ENCODE measurements at regions not wholly inside any gene's neighbourhood (a gene's known extent, or its start where the extent isn't known, plus 50 kb on each side); places are given as distances from the start of the nearest gene placed in this dataset.

DNA sequence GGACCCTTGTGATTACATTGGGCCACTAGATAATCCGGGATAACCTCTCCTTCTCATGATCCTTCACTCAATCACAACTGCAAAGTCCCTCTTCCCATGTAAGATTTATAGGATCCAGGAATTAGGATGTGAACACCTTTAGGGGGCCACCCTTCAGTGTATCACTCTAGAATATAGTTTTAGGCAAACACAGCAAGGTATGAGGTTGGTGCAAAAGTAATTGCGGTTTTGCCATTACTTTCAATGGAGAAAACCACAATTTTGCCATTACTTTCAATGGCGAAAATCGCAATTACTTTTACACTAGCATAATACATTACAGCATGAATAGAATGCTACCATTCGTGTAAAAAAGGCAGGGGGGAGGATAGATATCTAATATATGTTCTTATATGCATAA lies 104.0 kb downstream of the BAMBI start:
- CTCF ChIA-PET, result no interaction called here
- TF ChIP-seq, protein P1, sequence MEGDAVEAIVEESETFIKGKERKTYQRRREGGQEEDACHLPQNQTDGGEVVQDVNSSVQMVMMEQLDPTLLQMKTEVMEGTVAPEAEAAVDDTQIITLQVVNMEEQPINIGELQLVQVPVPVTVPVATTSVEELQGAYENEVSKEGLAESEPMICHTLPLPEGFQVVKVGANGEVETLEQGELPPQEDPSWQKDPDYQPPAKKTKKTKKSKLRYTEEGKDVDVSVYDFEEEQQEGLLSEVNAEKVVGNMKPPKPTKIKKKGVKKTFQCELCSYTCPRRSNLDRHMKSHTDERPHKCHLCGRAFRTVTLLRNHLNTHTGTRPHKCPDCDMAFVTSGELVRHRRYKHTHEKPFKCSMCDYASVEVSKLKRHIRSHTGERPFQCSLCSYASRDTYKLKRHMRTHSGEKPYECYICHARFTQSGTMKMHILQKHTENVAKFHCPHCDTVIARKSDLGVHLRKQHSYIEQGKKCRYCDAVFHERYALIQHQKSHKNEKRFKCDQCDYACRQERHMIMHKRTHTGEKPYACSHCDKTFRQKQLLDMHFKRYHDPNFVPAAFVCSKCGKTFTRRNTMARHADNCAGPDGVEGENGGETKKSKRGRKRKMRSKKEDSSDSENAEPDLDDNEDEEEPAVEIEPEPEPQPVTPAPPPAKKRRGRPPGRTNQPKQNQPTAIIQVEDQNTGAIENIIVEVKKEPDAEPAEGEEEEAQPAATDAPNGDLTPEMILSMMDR (IDR thresholded peaks at IDR 0.05; ENCODE audit: low read depth, low read length), result no peak
- POLR2A ChIA-PET, result no interaction called here
- Histone ChIP-seq H3K27me3 (ENCODE audit: control insufficient read depth, insufficient read depth, low read length) (peaks cover 4% of the 10 kb centered on the region), H3K9me3 (ENCODE audit: control insufficient read depth, insufficient read depth, low read length) (no peaks in the 10 kb centered on the region), H3K4me3 (ENCODE audit: low read depth, low read length) (no peak overlapping the region), H3K27ac (ENCODE audit: low read depth, low read length) (no peak overlapping the region)
- no peak for DNase-seq (ENCODE audit: low read depth, low spot score)

DNA sequence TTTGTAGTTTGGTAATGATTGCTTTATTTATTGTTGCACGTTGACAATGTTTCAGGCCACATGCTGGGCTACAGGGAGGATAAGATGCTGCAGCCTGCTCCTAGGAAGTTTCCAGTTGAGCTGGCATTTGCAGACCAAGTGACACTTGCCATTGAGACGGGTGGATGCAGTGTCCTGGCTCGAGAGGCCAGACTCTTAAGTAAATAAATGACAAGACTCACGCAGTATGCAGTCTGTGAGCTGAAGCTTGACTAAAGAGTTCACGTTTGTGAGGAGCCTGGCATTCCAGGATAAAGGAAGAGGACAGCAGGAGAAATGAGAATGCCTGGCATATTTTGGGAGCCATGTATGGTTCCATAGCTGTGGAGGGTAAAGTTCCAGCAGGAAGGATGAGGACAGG lies 105.8 kb downstream of the BAMBI start:
- TF ChIP-seq, protein P1 (IDR thresholded peaks at IDR 0.05; ENCODE audit: low read depth, low read length), result no peak
- Histone ChIP-seq H3K27ac (ENCODE audit: low read depth, low read length) (no peak overlapping the region), H3K4me3 (ENCODE audit: low read depth, low read length) (no peak overlapping the region), H3K9me3 (ENCODE audit: control insufficient read depth, insufficient read depth, low read length) (no peaks in the 10 kb centered on the region), H3K27me3 (ENCODE audit: control insufficient read depth, insufficient read depth, low read length) (peaks cover 4% of the 10 kb centered on the region)
- ChIA-PET POLR2A (no interaction called here), CTCF (no interaction called here)
- DNase-seq (ENCODE audit: low read depth, low spot score), result no peak

DNA sequence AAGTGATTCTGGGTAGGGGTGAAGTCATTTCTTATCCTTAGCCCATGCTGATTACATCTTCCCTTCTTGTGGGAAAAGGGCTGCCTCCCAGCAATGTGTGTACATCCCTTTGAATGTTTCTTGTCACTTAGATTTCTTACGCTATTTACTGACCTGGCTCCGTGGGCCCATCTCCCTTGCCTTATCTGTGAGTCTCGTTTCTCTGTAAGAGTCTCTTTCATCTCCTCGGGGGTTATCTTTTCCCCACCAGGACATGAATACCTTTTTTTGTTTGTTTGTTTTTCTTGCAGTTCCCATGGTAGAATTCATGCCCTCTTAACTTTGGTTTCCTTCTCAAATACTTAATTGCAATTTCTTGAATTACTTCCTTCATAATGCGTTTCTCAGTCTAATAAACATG lies 107.7 kb downstream of the BAMBI start:
- no peaks in the 10 kb centered on the region for H3K9me3 ChIP-seq (ENCODE audit: control insufficient read depth, insufficient read depth, low read length)
- DNase-seq (ENCODE audit: low read depth, low spot score), result no peak
- POLR2A ChIA-PET, result no interaction called here
- H3K4me3 ChIP-seq (ENCODE audit: low read depth, low read length), result no peak overlapping the region
- CTCF ChIA-PET, result no interaction called here
- peaks cover 9% of the 10 kb centered on the region for H3K27me3 ChIP-seq (ENCODE audit: control insufficient read depth, insufficient read depth, low read length)
- TF ChIP-seq, protein P1 (IDR thresholded peaks at IDR 0.05; ENCODE audit: low read depth, low read length), result no peak
- no peak overlapping the region for H3K27ac ChIP-seq (ENCODE audit: low read depth, low read length)

DNA sequence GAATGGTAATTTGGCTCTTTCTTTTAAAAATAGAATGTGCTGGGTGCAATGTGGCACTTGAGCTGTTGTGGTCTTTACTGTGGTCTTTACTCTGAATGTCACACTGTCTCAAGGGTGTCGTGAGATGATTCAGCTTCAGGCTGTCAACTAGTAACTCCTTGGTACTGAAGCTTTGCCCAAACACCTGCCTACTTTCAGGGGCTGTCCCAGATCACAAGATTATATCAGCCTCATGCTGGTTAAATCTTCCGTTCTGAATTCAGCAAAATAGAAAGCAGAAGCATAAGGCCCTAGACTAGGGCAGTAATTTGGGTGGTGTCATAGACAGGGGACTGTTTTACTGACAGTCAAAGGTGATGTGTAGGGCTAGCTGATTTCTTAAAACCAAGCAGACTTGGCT lies 110.9 kb downstream of the BAMBI start:
- Histone ChIP-seq H3K27ac (ENCODE audit: low read depth, low read length) (no peak overlapping the region), H3K9me3 (ENCODE audit: control insufficient read depth, insufficient read depth, low read length) (no peaks in the 10 kb centered on the region), H3K27me3 (ENCODE audit: control insufficient read depth, insufficient read depth, low read length) (peaks cover 11% of the 10 kb centered on the region), H3K4me3 (ENCODE audit: low read depth, low read length) (no peak overlapping the region)
- CTCF ChIA-PET, result no interaction called here
- TF ChIP-seq, protein P1 (IDR thresholded peaks at IDR 0.05; ENCODE audit: low read depth, low read length), result no peak
- POLR2A ChIA-PET, result no interaction called here
- DNase-seq (ENCODE audit: low read depth, low spot score), result no peak

DNA sequence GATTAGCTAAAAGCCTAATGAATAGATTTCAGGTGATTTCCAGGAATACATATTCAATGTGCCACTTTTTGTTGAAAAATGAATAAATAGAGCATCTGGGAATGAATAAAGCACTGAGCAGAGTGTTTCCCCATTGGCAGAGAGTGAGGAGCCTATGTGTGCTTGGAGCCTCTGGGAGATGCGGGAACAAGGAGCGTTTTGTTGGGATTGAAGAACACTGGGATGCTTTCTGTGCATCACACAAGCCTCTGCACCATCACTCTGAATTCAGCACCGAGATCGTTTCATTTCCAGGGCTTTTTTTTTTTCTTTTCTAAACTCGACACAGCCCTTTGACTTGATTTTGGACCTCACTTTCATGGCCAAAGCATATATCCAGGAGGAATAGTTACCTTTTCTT lies 111.4 kb downstream of the BAMBI start:
- DNase-seq (ENCODE audit: low read depth, low spot score), result no peak
- TF ChIP-seq, protein P1 (IDR thresholded peaks at IDR 0.05; ENCODE audit: low read depth, low read length), result no peak
- Histone ChIP-seq H3K4me3 (ENCODE audit: low read depth, low read length) (no peak overlapping the region), H3K27ac (ENCODE audit: low read depth, low read length) (no peak overlapping the region), H3K27me3 (ENCODE audit: control insufficient read depth, insufficient read depth, low read length) (peaks cover 8% of the 10 kb centered on the region), H3K9me3 (ENCODE audit: control insufficient read depth, insufficient read depth, low read length) (no peaks in the 10 kb centered on the region)
- ChIA-PET POLR2A (no interaction called here), CTCF (no interaction called here)
